ENCODE measurements at regions not wholly inside any gene's neighbourhood (a gene's known extent, or its start where the extent isn't known, plus 50 kb on each side); places are given as distances from the start of the nearest gene placed in this dataset.

- TF ChIP-seq POLR2A (IDR thresholded peaks at IDR 0.05) (no peak), CTCF (IDR thresholded peaks at IDR 0.05 in 4 of 5, conservative IDR thresholded peaks at IDR 0.05 in 1 of 5) (no peak)
Measured at GRCh38 chr13:84086847-84087162, 204.5 kb upstream of the SLITRK1 start.
